Liver (tissue), 3 donors: ENCODE measurements at regions not wholly inside any gene's neighbourhood (a gene's known extent, or its start where the extent isn't known, plus 50 kb on each side); places are given as distances from the start of the nearest gene placed in this dataset.

Source experiments
- FOXA1 ChIP-seq: IDR thresholded peaks from 2 replicates; pipeline ENCODE4 v1.6.1; 2016; ENCODE audit warnings: antibody characterized with exemption
- JUND ChIP-seq, 2 donors: IDR thresholded peaks; 2 replicates each; pipeline ENCODE4 v1.6.1; 2016; ENCODE audit warnings: antibody characterized with exemption in 2 of 2
- RXRA ChIP-seq, 2 donors: IDR thresholded peaks; 2 replicates each; pipeline ENCODE4 v1.6.1; 2017 to 2018; ENCODE audit warnings: antibody characterized with exemption in 2 of 2, mild to moderate bottlenecking in 1 of 2
- TF ChIP-seq, protein P1 (sequence below): fragments of 150-350 bp; IDR thresholded peaks from 2 replicates; pipeline ENCODE4 v1.5.1; 2017; ENCODE audit warnings: improper control_type of control experiment, low read depth, low read length; ENCODE audit not compliant: missing input control
- TF ChIP-seq, protein P2 (sequence below): IDR thresholded peaks from 2 replicates; pipeline ENCODE4 v1.6.1; 2016; ENCODE audit warnings: antibody characterized with exemption
- TF ChIP-seq, protein P3 (sequence below): IDR thresholded peaks from 2 replicates; pipeline ENCODE4 v1.6.1; 2016; ENCODE audit warnings: antibody characterized with exemption
- TF ChIP-seq, protein P4 (sequence below): IDR thresholded peaks from 2 replicates; pipeline ENCODE4 v1.6.1; 2016; ENCODE audit warnings: antibody characterized with exemption
- donor health status: healthy.
- donor health status: healthy.

DNA sequence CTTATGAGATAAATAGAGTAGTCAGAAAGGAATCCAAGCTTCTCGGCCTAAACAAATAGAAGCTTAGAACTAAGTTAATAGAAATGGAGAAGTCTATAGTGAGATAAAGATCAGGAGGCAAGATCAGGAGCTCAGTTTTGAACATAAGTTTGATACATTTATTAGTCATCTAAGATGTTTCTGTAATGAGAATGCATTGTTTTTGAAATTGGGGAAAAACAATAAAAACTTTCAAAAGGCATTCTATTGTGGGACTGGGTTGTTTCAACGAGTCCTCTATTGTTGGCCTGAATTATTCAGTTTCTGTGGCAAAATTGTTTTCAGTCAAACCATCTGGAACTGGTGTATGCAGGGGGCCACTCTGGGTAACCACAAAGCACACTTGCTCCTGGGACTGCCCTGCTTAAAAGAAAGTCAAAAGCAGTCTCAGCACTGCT is 181.0 kb upstream of the CLINT1 start:
- TF ChIP-seq, protein P1, sequence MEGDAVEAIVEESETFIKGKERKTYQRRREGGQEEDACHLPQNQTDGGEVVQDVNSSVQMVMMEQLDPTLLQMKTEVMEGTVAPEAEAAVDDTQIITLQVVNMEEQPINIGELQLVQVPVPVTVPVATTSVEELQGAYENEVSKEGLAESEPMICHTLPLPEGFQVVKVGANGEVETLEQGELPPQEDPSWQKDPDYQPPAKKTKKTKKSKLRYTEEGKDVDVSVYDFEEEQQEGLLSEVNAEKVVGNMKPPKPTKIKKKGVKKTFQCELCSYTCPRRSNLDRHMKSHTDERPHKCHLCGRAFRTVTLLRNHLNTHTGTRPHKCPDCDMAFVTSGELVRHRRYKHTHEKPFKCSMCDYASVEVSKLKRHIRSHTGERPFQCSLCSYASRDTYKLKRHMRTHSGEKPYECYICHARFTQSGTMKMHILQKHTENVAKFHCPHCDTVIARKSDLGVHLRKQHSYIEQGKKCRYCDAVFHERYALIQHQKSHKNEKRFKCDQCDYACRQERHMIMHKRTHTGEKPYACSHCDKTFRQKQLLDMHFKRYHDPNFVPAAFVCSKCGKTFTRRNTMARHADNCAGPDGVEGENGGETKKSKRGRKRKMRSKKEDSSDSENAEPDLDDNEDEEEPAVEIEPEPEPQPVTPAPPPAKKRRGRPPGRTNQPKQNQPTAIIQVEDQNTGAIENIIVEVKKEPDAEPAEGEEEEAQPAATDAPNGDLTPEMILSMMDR, result no peak
- no peak for TF ChIP-seq RXRA (IDR thresholded peaks at IDR 0.05)
- TF ChIP-seq, protein P2, sequence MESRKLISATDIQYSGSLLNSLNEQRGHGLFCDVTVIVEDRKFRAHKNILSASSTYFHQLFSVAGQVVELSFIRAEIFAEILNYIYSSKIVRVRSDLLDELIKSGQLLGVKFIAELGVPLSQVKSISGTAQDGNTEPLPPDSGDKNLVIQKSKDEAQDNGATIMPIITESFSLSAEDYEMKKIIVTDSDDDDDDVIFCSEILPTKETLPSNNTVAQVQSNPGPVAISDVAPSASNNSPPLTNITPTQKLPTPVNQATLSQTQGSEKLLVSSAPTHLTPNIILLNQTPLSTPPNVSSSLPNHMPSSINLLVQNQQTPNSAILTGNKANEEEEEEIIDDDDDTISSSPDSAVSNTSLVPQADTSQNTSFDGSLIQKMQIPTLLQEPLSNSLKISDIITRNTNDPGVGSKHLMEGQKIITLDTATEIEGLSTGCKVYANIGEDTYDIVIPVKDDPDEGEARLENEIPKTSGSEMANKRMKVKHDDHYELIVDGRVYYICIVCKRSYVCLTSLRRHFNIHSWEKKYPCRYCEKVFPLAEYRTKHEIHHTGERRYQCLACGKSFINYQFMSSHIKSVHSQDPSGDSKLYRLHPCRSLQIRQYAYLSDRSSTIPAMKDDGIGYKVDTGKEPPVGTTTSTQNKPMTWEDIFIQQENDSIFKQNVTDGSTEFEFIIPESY, result no peak
- TF ChIP-seq, protein P3, sequence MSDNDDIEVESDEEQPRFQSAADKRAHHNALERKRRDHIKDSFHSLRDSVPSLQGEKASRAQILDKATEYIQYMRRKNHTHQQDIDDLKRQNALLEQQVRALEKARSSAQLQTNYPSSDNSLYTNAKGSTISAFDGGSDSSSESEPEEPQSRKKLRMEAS, result no peak
- no peak for TF ChIP-seq JUND (IDR thresholded peaks at IDR 0.05)
- TF ChIP-seq, protein P4, sequence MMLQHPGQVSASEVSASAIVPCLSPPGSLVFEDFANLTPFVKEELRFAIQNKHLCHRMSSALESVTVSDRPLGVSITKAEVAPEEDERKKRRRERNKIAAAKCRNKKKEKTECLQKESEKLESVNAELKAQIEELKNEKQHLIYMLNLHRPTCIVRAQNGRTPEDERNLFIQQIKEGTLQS, result no peak
- TF ChIP-seq FOXA1, result no peak
